ENCODE measurements at regions not wholly inside any gene's neighbourhood (a gene's known extent, or its start where the extent isn't known, plus 50 kb on each side); places are given as distances from the start of the nearest gene placed in this dataset.

GRCh38 chr6:109292983-109293586 lies 89.2 kb downstream of the CD164 start:
- DNase-seq = no peak

- no peak for DNase-seq
Measured at GRCh38 chr6:109292420-109292819, 89.8 kb downstream of the CD164 start.

DNA sequence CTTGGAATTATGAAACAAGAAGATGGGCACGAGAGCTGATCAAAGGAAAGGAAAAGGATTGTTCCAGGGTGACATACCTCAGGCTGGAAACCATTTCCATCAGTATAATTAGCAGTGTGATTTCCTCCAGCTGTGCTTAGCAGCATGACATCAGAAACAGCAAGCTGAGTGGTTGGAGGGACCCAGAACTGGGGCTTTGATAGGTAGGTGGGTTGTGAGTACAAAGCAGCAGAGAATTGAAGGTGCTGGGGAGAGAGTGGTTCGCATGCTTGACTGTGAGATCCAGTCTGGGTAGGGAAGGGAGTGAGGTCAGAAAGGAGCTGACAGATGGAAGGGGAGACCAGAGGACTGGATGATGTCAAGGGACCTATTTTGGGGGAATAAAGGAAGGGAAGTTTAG lies 90.4 kb downstream of the CD164 start:
- DNase-seq = no peak

DNA sequence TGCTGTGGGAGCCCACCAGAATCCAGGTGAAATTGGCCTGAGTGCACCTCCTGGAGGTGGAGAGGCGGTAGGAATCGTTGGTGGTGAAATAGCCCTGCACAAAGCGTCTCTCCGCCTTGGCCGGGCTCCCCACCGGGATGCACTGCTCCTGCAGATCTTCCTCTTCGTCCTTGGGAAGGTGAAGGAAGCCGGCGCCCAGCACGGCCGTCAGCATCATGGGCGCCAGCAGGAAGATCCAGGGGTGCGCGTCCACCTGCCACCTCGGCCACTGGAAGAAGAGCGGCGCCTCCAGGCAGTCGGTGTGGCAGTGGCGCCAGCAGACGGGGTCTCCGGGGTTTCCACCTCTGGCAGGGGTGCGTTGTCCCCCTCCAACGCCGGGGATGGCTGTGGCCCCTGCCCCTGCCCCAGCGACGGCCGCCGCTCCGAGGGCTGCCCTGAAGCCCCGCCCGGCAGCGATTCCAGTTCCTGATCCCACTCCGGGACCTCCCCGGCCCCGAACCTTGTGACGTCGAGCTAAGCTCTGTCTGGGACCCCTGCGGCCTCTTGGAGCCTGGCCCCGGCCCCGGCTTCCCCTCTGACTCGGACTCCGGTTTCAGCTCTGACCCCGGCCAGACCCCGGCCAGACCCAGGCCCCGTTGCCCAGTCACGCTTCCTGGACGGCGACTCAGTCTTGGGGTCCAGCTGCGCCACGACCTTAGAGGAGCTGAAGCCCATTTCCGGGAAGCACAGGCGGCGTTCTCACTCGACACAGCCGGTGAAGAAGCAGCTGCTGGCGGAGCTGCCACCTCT lies 91.9 kb downstream of the CD164 start:
- DNase-seq = no peak

- DNase-seq = no peak
Measured at GRCh38 chr6:109285366-109285765, 96.9 kb downstream of the CD164 start.

GRCh38 chr6:109284675-109285074 lies 97.6 kb downstream of the CD164 start:
- DNase-seq = no peak

GRCh38 chr6:109282756-109283155 lies 99.5 kb downstream of the CD164 start:
- DNase-seq = no peak

- DNase-seq = no peak
Measured at GRCh38 chr6:109279628-109280027, 102.6 kb downstream of the CD164 start.

- DNase-seq = no peak
Measured at GRCh38 chr6:109271622-109272021, 110.6 kb downstream of the CD164 start.

GRCh38 chr6:109269953-109270517 lies 112.2 kb downstream of the CD164 start:
- DNase-seq = no peak

GRCh38 chr6:109269057-109269456 lies 113.2 kb downstream of the CD164 start:
- no peak for DNase-seq

DNA sequence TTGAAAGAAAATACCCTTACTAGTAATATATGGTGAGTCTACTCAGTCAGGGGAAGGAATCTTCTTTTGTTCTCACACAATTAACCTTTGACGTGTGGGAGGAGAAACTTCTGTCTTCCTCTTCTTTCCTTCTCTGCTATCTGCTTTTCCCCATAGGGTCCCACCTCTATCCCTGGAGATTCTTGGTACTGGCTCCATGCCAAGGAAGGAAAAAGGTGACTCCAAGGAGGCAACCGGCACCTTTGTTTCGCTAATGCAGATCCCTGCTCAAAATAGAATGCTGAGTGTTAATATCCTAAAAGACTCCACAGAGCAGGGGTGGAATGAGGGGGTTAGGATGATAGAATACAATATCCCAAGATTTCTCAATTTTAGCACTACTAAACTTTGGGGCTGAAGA lies 116.7 kb downstream of the CD164 start:
- DNase-seq = no peak

GRCh38 chr6:109263873-109264700 lies 118.2 kb downstream of the CD164 start:
- no peak for DNase-seq

GRCh38 chr6:109262261-109262660 lies 120.0 kb downstream of the CD164 start:
- DNase-seq = no peak

DNA sequence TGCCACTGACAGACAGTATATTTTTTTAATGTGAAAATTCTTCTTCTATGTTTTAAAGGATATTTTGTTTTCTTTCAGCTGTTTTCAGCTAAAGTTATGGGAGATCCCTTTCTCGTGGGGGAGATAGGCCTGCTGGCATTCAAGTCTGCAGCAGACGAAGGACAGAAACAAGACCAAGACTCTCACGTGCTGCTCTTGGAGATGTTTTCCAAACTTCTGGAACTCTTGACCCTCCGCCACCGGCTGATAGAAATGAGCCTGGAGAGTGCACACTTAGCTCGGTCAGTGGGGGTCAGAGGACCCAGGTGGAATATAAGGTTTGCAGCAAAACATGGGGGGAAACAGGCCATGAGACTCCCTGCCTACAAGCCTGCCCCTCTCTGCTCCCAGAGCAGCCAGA lies 120.5 kb downstream of the CD164 start:
- no peak for DNase-seq

GRCh38 chr6:109260701-109261100 lies 121.6 kb downstream of the CD164 start:
- DNase-seq = no peak

DNA sequence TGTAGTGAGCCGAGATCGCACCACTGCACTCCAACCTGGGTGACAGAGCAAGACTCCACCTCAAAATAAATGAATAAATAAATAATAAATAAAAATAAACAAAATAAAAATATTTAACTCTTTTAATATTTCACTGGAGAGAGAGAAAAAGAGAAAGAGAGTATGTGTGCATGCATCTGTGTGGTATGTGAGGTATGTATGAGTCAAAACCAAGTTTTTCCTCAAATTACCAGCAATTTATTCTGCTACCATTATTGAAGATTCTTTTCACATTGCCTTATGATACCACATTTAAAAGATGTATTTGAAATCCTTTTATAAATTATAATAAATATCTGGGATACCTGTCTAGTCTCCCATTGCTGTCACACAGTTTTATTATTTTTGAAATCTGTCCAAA lies 122.1 kb downstream of the CD164 start:
- no peak for DNase-seq

GRCh38 chr6:109258129-109258528 lies 124.1 kb downstream of the CD164 start:
- no peak for DNase-seq

DNA sequence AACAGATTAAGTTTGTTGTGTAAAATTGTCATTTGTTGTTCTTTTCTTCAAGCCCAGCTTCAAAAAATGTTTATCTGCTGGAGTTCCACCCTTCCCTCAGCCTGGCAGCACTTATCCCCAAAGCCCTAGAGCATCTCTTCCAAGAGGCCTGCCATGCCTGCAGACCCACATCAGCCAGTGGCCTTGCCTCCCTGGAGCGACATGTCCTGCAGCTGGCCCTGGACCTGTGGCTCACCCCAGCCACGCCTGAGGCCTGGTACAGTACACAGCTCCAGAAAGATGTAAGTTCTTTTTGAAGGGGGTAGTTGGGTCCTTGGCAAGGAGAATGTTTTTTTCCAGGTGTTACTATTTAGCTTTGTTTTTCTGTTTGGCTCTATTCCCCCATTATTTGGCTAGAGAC lies 124.8 kb downstream of the CD164 start:
- DNase-seq = no peak

- no peak for DNase-seq
Measured at GRCh38 chr6:109255946-109256640, 126.2 kb downstream of the CD164 start.

DNA sequence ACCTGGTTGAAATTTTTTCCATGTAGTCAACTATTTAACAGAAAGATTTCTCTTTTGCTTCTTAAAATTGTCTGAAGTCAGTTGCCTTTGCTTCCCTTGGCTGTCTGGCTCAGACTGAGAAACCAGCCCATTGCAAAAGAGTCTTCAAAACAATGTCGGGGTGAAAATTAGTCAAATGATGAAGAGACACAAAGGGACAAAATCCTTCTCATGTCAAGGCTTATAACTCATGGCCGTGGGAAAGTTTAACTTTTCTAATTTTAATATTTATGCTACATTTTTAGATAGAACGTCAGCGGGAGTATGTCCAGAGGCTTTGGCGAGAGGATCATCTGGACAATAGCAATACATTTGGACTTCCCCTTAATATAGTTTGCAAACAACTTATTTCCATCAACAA lies 127.2 kb downstream of the CD164 start:
- no peak for DNase-seq

DNA sequence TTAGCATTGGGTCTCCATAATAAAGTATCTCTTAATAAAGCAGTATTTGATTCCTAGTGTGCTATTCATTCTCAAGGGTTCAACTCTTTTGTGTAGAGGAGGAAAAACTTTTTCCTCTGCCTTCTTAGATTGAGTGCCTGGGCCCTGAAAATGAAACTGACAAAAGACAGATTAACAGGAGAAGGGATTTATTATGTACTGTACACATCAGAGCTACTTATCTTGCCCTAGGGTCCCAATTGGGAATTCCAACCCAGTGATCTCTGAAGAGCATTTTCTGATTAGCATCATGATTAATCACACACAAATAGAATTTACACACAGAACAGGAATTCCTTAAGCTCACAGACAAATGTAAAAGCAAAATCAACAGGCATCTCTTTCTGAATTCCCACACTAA lies 128.9 kb downstream of the CD164 start:
- no peak for DNase-seq

Measured in eye (tissue), 1 donor.